ENCODE measurements at regions not wholly inside any gene's neighbourhood (a gene's known extent, or its start where the extent isn't known, plus 50 kb on each side); places are given as distances from the start of the nearest gene placed in this dataset.

- TF ChIP-seq, protein P1, sequence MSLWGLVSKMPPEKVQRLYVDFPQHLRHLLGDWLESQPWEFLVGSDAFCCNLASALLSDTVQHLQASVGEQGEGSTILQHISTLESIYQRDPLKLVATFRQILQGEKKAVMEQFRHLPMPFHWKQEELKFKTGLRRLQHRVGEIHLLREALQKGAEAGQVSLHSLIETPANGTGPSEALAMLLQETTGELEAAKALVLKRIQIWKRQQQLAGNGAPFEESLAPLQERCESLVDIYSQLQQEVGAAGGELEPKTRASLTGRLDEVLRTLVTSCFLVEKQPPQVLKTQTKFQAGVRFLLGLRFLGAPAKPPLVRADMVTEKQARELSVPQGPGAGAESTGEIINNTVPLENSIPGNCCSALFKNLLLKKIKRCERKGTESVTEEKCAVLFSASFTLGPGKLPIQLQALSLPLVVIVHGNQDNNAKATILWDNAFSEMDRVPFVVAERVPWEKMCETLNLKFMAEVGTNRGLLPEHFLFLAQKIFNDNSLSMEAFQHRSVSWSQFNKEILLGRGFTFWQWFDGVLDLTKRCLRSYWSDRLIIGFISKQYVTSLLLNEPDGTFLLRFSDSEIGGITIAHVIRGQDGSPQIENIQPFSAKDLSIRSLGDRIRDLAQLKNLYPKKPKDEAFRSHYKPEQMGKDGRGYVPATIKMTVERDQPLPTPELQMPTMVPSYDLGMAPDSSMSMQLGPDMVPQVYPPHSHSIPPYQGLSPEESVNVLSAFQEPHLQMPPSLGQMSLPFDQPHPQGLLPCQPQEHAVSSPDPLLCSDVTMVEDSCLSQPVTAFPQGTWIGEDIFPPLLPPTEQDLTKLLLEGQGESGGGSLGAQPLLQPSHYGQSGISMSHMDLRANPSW (CRISPR knock-in tag; conservative IDR thresholded peaks at IDR 0.05; ENCODE audit: low read depth) = no peak
- TF ChIP-seq, protein P2, sequence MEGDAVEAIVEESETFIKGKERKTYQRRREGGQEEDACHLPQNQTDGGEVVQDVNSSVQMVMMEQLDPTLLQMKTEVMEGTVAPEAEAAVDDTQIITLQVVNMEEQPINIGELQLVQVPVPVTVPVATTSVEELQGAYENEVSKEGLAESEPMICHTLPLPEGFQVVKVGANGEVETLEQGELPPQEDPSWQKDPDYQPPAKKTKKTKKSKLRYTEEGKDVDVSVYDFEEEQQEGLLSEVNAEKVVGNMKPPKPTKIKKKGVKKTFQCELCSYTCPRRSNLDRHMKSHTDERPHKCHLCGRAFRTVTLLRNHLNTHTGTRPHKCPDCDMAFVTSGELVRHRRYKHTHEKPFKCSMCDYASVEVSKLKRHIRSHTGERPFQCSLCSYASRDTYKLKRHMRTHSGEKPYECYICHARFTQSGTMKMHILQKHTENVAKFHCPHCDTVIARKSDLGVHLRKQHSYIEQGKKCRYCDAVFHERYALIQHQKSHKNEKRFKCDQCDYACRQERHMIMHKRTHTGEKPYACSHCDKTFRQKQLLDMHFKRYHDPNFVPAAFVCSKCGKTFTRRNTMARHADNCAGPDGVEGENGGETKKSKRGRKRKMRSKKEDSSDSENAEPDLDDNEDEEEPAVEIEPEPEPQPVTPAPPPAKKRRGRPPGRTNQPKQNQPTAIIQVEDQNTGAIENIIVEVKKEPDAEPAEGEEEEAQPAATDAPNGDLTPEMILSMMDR (IDR thresholded peaks at IDR 0.05) = no peak
- TF ChIP-seq ZBTB21 (CRISPR knock-in tag; IDR thresholded peaks at IDR 0.05; ENCODE audit: borderline replicate concordance) = no peak
- TF ChIP-seq TCF7 (CRISPR knock-in tag; IDR thresholded peaks at IDR 0.05; ENCODE audit: low read depth) = no peak
- no peak for TF ChIP-seq JUN (CRISPR knock-in tag; IDR thresholded peaks at IDR 0.05)
- TF ChIP-seq RELA (CRISPR knock-in tag; IDR thresholded peaks at IDR 0.05; ENCODE audit: borderline replicate concordance) = no peak
- TF ChIP-seq, protein P3, sequence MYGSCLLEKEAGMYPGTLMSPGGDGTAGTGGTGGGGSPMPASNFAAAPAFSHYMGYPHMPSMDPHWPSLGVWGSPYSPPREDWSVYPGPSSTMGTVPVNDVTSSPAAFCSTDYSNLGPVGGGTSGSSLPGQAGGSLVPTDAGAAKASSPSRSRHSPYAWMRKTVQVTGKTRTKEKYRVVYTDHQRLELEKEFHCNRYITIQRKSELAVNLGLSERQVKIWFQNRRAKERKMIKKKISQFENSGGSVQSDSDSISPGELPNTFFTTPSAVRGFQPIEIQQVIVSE (CRISPR knock-in tag; IDR thresholded peaks at IDR 0.05; ENCODE audit: borderline replicate concordance) = no peak
- no peak for TF ChIP-seq NFYB (CRISPR knock-in tag; conservative IDR thresholded peaks at IDR 0.05; ENCODE audit: low read depth)
- TF ChIP-seq USF2 (CRISPR knock-in tag; IDR thresholded peaks at IDR 0.05) = no peak
- TF ChIP-seq, protein P4, sequence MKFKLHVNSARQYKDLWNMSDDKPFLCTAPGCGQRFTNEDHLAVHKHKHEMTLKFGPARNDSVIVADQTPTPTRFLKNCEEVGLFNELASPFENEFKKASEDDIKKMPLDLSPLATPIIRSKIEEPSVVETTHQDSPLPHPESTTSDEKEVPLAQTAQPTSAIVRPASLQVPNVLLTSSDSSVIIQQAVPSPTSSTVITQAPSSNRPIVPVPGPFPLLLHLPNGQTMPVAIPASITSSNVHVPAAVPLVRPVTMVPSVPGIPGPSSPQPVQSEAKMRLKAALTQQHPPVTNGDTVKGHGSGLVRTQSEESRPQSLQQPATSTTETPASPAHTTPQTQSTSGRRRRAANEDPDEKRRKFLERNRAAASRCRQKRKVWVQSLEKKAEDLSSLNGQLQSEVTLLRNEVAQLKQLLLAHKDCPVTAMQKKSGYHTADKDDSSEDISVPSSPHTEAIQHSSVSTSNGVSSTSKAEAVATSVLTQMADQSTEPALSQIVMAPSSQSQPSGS (CRISPR knock-in tag; IDR thresholded peaks at IDR 0.05; ENCODE audit: borderline replicate concordance, low read depth) = no peak
These were observed 185.7 kb downstream of the ARRDC4 start for GRCh38 chr15:98146031-98146820.

All from WTC11 (cell line).